OCI-LY3 (cell line): ENCODE measurements at regions not wholly inside any gene's neighbourhood (a gene's known extent, or its start where the extent isn't known, plus 50 kb on each side); places are given as distances from the start of the nearest gene placed in this dataset.

Source experiments
- EZH2phosphoT487 ChIP-seq: fragments of 200-600 bp; shearing (Covaris generic); IDR thresholded peaks from 2 replicates; pipeline ENCODE4 v1.6.1; 2018; ENCODE audit warnings: antibody characterized with exemption, mixed run types, low read depth
- TF ChIP-seq, protein P1 (sequence below): fragments of 200-600, 300-600 bp; sonication (generic); IDR thresholded peaks from 2 replicates; pipeline ENCODE4 v1.5.1; 2014; ENCODE audit warnings: antibody characterized with exemption, low read length, low read depth

DNA sequence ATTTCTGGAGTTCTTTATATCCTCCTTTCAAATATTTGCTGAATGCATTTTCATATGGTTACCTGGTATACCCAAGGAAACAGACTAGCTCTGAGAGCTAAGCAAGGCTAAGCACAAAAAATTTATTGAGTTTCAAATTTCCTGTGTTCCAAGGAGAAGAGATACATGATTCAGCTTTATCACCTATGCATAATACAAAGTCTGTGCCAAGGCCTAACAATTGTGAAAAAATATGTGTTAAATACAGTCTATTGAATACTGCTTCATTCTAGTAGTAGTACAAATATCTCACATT lies 103.7 kb upstream of the LGR5 start:
- TF ChIP-seq, protein P1, sequence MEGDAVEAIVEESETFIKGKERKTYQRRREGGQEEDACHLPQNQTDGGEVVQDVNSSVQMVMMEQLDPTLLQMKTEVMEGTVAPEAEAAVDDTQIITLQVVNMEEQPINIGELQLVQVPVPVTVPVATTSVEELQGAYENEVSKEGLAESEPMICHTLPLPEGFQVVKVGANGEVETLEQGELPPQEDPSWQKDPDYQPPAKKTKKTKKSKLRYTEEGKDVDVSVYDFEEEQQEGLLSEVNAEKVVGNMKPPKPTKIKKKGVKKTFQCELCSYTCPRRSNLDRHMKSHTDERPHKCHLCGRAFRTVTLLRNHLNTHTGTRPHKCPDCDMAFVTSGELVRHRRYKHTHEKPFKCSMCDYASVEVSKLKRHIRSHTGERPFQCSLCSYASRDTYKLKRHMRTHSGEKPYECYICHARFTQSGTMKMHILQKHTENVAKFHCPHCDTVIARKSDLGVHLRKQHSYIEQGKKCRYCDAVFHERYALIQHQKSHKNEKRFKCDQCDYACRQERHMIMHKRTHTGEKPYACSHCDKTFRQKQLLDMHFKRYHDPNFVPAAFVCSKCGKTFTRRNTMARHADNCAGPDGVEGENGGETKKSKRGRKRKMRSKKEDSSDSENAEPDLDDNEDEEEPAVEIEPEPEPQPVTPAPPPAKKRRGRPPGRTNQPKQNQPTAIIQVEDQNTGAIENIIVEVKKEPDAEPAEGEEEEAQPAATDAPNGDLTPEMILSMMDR = no peak
- TF ChIP-seq EZH2phosphoT487 = no peak
